D721Med (cell line): ENCODE measurements at regions not wholly inside any gene's neighbourhood (a gene's known extent, or its start where the extent isn't known, plus 50 kb on each side); places are given as distances from the start of the nearest gene placed in this dataset.
A peak's percentile ranks its signal among the peaks of the same experiment; 100 is the strongest.

Source experiments
- DNase-seq: peaks from one replicate; pipeline ENCODE4 v3.0.0; 2011; ENCODE audit warnings: low spot score; ENCODE audit not compliant: insufficient read length
- FAIRE-seq: peaks from 2 replicates; lab custom pipeline; 2011; peaks lifted over from hg19 to GRCh38; lab: Jason Lieb, UNC
- CTCF ChIP-seq: IDR thresholded peaks from 2 replicates; pipeline ENCODE4 v1.5.1; 2012; ENCODE audit warnings: mild to moderate bottlenecking, control low read depth; ENCODE audit not compliant: insufficient read depth; ENCODE audit errors: missing control alignments

GRCh38 chr5:29885595-29885994 lies 1307.9 kb upstream of the CDH6 start:
- TF ChIP-seq CTCF: no peak
- FAIRE-seq (no peak), DNase-seq (no peak)

- TF ChIP-seq CTCF: no peak
- FAIRE-seq: no peak
- no peak for DNase-seq
Measured at GRCh38 chr5:29882036-29882435, 1311.5 kb upstream of the CDH6 start.

GRCh38 chr5:29879401-29879800 lies 1314.1 kb upstream of the CDH6 start:
- FAIRE-seq (no peak), DNase-seq (no peak)
- TF ChIP-seq CTCF: no peak

GRCh38 chr5:29878599-29878998 lies 1314.9 kb upstream of the CDH6 start:
- no peak for TF ChIP-seq CTCF
- FAIRE-seq (no peak), DNase-seq (no peak)

GRCh38 chr5:29867155-29867554 lies 1326.3 kb upstream of the CDH6 start:
- FAIRE-seq (no peak), DNase-seq (no peak)
- no peak for TF ChIP-seq CTCF

GRCh38 chr5:29853711-29854220 lies 1339.7 kb upstream of the CDH6 start:
- DNase-seq (no peak), FAIRE-seq (peak; percentile 66)
- TF ChIP-seq CTCF: no peak

GRCh38 chr5:29852329-29852728 lies 1341.2 kb upstream of the CDH6 start:
- no peak for TF ChIP-seq CTCF
- FAIRE-seq: no peak
- no peak for DNase-seq
